Activated T-helper 17 cell treated with anti-CD3 and anti-CD28 coated beads, Interleukin-2, amount 50 U/mL, for 72 hours (primary cell): ENCODE measurements at regions not wholly inside any gene's neighbourhood (a gene's known extent, or its start where the extent isn't known, plus 50 kb on each side); places are given as distances from the start of the nearest gene placed in this dataset.

Source experiments
- ATAC-seq: fragments of 150-1000 bp; cut with Tn5 transposase; replicated peaks from 2 replicates; pipeline ENCODE4 v1.10.0; 2021; ENCODE audit warnings: mild to moderate bottlenecking, moderate library complexity
- H3K27ac Mint-ChIP-seq: one replicate; pipeline ENCODE4 v1.8.0; 2022; ENCODE audit warnings: mixed read lengths
- H3K27me3 Mint-ChIP-seq: one replicate; pipeline ENCODE4 v1.8.0; 2022; ENCODE audit warnings: mixed read lengths
- H3K36me3 Mint-ChIP-seq: one replicate; pipeline ENCODE4 v1.8.0; 2022; ENCODE audit warnings: low read depth, mild to moderate bottlenecking, mixed read lengths
- H3K4me1 Mint-ChIP-seq: one replicate; pipeline ENCODE4 v1.8.0; 2022; ENCODE audit warnings: mixed read lengths
- H3K4me3 Mint-ChIP-seq: one replicate; pipeline ENCODE4 v1.8.0; 2022; ENCODE audit warnings: mild to moderate bottlenecking, mixed read lengths
- H3K9me3 Mint-ChIP-seq: one replicate; pipeline ENCODE4 v1.8.0; 2022; ENCODE audit warnings: mixed read lengths

DNA sequence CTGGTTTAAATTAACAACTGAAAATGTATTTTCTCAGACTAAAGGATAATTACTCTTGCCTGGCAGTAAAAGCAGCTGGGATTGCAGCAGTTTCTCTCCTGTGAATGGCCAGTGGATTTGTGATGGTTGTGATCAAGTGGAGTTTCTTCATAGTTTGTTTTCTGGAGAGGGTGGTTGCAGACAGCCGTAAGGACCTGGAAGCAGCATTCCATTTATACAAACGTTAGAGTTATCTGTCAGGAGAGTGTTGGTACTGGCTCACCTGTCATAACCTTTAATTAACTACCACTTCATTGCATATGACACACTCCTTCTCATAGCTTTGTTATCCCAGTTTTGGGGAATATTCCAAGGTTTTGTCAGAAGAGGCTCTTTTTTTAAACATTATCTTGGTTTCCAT lies 258.4 kb upstream of the SLC10A2 start:
- Mint-ChIP-seq H3K36me3 (no peaks in the 10 kb centered on the region), H3K4me3 (no peak overlapping the region), H3K27me3 (no peaks in the 10 kb centered on the region), H3K4me1 (no peaks in the 10 kb centered on the region), H3K27ac (no peak overlapping the region), H3K9me3 (peaks cover 6% of the 10 kb centered on the region)
- ATAC-seq: no peak

DNA sequence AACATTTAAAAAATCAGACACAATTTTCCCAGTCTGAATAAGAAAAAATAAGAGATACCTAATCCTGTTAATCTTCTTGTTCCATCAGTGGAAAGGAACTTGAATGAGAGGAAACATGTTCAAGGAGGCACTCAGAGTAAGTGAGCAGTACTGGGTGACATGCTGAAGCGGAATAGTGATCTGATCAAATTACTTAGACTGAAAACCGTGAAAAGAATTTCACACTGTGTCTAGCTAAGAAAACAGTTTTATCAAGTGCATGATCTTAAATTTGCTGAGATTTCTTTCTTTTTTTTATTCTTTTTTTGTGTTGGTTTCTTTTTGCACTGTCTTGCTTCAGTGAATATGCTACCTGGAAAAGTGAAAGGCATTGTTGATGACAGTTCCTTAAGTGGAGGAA lies 249.5 kb upstream of the SLC10A2 start:
- peaks cover 4% of the 10 kb centered on the region for H3K9me3 Mint-ChIP-seq
- H3K36me3 Mint-ChIP-seq: no peaks in the 10 kb centered on the region
- ATAC-seq: no peak
- H3K4me3 Mint-ChIP-seq: no peak overlapping the region
- H3K4me1 Mint-ChIP-seq: no peaks in the 10 kb centered on the region
- H3K27me3 Mint-ChIP-seq: no peaks in the 10 kb centered on the region
- H3K27ac Mint-ChIP-seq: no peak overlapping the region

DNA sequence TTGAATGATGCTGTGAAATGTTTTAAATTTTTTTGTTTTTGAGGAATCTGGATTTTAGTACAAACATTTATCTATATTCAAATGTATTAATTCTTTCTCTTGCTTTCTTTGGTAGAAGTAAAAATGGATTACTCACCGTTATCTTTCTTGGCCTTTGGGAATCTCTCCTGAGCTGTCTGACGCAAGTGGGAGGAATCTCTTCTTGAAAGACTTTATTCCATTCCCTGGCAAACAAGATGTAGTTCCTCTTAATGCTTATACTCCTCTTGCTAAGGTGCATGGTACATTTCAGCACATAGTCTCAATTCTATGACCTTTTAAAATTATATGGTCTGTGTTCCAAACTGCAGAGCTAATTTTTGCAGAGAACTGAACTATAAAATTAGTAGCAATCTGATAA lies 246.2 kb upstream of the SLC10A2 start:
- H3K36me3 Mint-ChIP-seq: no peaks in the 10 kb centered on the region
- H3K9me3 Mint-ChIP-seq: peaks cover 19% of the 10 kb centered on the region
- no peaks in the 10 kb centered on the region for H3K27me3 Mint-ChIP-seq
- no peak for ATAC-seq
- H3K4me3 Mint-ChIP-seq: no peak overlapping the region
- H3K4me1 Mint-ChIP-seq: no peaks in the 10 kb centered on the region
- no peak overlapping the region for H3K27ac Mint-ChIP-seq

DNA sequence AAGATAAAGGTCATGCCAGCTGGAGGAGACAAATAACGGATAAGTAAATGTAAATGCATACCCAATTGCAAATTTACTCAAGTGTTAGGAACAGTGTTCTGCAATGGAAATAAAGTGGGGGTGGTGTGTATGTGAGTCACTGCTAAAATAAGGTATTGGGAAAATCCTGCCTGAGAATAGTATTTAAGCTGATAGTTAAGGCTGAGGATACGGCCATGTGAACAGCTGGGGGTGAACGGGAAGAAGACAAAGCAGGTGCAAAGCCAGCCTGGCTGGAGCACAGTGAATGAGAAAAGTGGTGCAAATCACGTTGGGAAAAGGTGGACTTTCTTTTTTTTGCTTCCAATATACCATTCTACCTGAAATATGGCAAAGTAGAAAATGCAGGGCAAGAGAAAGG lies 242.4 kb upstream of the SLC10A2 start:
- Mint-ChIP-seq H3K27ac (no peak overlapping the region), H3K4me1 (no peaks in the 10 kb centered on the region), H3K27me3 (no peaks in the 10 kb centered on the region), H3K9me3 (peaks cover 19% of the 10 kb centered on the region), H3K36me3 (no peaks in the 10 kb centered on the region), H3K4me3 (no peak overlapping the region)
- ATAC-seq: no peak

DNA sequence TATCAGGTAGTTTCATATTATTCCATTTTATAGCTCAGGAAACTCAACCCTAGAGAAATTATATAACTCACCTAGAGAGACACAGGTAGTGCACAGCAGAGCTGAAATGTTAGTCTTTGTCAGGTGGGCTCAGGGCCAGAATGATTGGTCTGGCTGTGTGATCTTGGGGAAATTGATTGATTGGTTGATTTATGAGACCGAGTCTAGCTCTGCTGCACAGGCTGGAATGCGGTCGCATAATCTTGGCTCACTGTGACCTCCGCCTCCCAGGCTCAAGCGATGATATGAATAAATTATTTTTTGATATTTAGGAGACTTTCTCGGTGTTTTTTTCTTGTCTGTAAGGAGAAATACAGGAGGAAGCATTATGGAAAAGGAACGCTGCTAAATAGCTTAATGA lies 239.9 kb upstream of the SLC10A2 start:
- H3K4me3 Mint-ChIP-seq: no peak overlapping the region
- ATAC-seq: no peak

DNA sequence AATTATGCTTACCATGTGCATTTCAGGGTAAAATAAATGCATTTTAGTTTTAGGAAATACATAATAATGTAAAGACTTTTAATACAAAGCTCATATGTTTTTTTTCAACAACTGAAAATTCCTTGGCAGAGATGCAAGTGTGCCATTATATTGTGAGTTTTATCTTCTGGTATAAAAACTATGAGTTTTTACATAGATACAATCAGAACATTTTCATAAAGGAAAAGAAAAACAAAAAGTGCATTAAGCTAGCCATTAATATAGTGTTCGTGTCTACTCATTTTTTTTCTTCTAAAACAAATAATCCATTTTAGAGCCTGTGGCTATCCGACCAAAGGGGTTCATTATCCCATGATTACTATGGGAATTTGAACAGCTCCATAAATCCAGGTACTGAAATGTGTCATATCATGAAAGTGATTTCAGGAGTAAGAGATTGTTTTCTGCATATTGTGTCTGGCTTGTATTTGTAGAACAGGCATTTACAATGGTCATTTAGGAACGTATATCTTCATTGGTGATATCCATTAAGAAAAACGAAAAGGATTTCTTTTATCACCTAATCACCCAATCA lies 236.9 kb upstream of the SLC10A2 start:
- Mint-ChIP-seq H3K4me3 (no peak overlapping the region), H3K9me3 (no peaks in the 10 kb centered on the region), H3K4me1 (no peaks in the 10 kb centered on the region), H3K36me3 (no peaks in the 10 kb centered on the region), H3K27ac (no peak overlapping the region), H3K27me3 (no peaks in the 10 kb centered on the region)
- ATAC-seq: no peak

More for the DNA sequence above, 239.9 kb upstream of the SLC10A2 start:
- Mint-ChIP-seq H3K27ac (no peak overlapping the region), H3K4me1 (no peaks in the 10 kb centered on the region), H3K36me3 (no peaks in the 10 kb centered on the region), H3K9me3 (peaks cover 19% of the 10 kb centered on the region), H3K27me3 (no peaks in the 10 kb centered on the region)

DNA sequence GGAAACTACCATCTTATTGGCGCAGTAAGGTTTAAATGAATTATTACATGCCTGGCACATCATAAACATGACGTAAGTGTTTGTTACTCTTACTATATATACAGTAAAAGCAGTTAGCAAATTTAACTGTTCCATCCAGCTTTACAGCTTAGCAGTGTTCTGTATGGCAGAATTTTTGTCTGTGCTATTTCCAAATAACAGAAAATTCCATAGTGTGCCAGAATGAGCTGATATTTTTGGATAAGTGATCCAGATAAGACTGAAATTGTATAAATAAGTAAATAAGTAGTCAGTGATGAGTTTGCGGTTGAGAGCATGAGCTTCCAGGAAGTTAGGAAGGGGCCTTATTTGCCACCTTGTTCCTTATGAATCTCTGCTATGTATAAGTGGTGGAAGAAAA lies 236.5 kb upstream of the SLC10A2 start:
- Mint-ChIP-seq H3K4me1 (no peaks in the 10 kb centered on the region), H3K27me3 (no peaks in the 10 kb centered on the region), H3K36me3 (no peaks in the 10 kb centered on the region), H3K27ac (no peak overlapping the region), H3K9me3 (no peaks in the 10 kb centered on the region), H3K4me3 (no peak overlapping the region)
- no peak for ATAC-seq

DNA sequence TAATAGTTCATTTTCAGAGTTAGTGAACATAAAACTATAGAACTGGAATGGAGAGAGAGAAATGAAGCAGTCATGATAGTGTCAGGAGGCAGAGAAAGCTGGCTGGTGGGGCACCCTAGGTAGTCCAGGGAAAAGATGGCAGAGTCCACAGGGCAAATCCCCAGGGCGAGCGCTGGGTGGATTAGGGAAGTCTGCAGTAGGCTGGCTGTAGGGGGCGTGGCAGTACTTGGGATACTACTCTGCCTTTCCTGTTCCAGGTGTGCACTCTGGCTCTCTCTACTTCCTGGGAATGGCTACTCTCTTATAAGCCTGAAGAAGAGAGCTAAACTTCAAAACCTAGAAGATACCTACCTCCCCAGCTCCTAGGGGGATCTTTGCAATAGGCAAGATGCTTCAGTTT lies 232.9 kb upstream of the SLC10A2 start:
- Mint-ChIP-seq H3K36me3 (no peaks in the 10 kb centered on the region), H3K27ac (no peak overlapping the region), H3K4me1 (no peaks in the 10 kb centered on the region), H3K27me3 (no peaks in the 10 kb centered on the region), H3K9me3 (peaks cover 4% of the 10 kb centered on the region), H3K4me3 (no peak overlapping the region)
- no peak for ATAC-seq

DNA sequence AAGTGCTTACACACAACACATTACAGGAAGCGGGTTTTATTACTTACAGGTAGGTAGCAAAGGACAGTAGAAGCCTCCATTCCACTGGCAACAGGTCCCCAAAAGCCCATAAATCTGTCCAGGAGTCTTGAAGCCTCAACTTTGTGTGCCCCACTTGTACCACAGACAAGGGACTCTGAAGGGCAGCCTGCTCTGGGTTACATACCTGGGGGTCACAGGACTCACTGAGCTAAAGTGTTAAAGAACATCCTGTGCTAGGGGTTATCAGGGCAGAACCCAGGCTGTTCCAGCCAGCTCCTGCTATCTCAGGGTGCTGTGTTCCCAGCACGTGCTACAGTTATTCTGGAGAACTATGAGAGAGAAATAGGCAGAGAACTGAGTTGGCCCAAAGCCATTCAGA lies 230.9 kb upstream of the SLC10A2 start:
- Mint-ChIP-seq H3K4me3 (no peak overlapping the region), H3K27me3 (no peaks in the 10 kb centered on the region), H3K36me3 (no peaks in the 10 kb centered on the region), H3K9me3 (peaks cover 4% of the 10 kb centered on the region), H3K27ac (no peak overlapping the region), H3K4me1 (no peaks in the 10 kb centered on the region)
- no peak for ATAC-seq

DNA sequence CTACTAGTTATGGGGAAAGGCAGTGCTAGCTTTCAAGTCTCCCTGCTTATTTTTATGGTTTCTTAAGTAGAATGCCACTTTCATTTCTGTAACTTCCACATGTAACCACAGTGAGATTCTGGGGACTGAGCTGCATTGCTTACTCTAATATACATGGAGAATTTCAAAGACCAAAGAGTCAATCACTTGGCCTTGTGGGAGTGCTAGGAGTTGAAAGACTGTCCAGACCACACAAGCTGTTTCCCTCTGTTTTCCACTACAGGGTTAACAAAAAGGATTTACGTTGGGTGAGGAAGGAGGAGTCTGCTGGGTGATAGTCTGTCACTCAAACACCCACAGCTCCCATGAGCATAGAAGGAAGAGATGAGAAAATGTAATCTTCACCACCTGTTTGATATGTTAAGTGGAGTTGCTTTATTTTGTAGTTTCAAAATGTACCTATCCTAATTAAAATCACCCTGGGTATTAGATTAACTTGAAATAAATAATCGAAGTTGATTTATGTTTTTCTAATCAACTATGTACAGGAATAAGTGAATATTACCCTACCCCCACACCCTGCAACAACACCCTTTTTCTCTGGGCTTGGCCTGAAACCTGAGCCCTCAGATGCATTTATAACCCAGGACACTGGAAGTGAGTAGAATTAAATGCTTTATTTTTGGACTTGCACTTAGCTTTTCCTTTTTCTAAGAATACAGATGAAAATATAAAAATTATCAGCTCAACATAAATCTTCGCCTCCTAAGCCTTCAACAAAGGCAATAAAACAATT lies 225.8 kb upstream of the SLC10A2 start:
- H3K9me3 Mint-ChIP-seq: peaks cover 3% of the 10 kb centered on the region
- no peak overlapping the region for H3K4me3 Mint-ChIP-seq
- H3K27ac Mint-ChIP-seq: no peak overlapping the region
- H3K4me1 Mint-ChIP-seq: no peaks in the 10 kb centered on the region
- no peak for ATAC-seq
- H3K27me3 Mint-ChIP-seq: no peaks in the 10 kb centered on the region
- H3K36me3 Mint-ChIP-seq: no peaks in the 10 kb centered on the region

DNA sequence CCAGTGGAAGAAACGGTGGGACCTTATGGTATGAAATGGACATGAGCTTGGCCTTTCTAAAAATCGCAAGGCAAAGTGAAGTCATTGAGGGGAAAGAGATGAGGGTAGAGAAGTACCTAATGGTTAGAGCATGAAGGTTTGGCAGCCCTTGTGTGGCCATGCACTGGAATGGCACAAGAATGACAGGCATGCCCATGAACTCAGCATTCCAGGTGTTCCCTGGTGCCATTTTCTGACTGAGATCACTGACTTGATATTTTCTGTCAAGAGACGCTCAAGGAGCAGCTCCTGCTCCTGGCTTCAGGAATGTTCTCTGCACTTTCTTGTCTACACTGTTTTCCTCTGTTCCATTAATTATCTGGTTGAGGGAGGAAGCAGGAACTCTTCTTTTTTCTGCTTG lies 225.0 kb upstream of the SLC10A2 start:
- Mint-ChIP-seq H3K36me3 (no peaks in the 10 kb centered on the region), H3K4me3 (no peak overlapping the region), H3K9me3 (peaks cover 3% of the 10 kb centered on the region), H3K4me1 (no peaks in the 10 kb centered on the region), H3K27me3 (no peaks in the 10 kb centered on the region), H3K27ac (no peak overlapping the region)
- ATAC-seq: no peak

DNA sequence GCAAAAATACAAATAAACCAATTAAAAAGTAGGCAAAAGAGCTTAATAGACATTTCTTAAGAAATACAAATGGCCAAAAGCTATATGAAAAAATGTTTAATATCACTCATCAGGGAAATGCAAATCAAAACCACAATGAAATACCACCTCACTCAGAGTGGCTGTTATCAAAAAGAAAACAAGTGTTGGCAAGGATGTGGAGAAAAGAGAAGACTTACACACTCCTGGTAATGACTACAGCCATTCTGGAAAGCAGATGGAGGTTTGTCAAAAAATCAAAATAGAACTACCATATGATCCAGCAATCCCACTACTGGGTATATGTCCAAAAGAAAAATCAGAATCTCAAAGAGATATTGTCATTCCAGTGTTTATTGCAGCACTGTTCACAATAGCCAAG lies 223.5 kb upstream of the SLC10A2 start:
- no peak for ATAC-seq
- Mint-ChIP-seq H3K4me1 (no peaks in the 10 kb centered on the region), H3K9me3 (peaks cover 3% of the 10 kb centered on the region), H3K36me3 (no peaks in the 10 kb centered on the region), H3K27me3 (no peaks in the 10 kb centered on the region), H3K27ac (no peak overlapping the region), H3K4me3 (no peak overlapping the region)

DNA sequence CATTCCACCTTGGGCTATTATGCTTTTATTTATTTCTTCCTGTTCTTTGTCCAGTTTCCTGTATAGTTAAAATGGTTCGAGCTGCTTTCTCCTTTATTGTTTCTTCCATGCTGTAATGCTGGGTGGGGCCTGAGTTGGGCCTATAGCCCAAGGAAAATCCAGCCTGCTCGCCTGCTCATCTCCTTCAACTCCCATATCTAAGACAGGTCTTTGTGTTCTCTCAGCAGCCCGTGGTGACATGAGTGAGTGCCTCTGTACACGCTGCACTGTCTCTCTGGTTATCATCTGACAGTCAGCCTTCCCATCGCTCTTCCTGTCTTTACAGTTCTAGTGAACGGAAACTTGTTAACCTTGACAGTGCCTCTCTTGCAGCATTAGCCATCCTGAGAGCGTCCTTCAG lies 221.9 kb upstream of the SLC10A2 start:
- Mint-ChIP-seq H3K4me3 (no peak overlapping the region), H3K27me3 (peaks cover 2% of the 10 kb centered on the region), H3K9me3 (peaks cover 11% of the 10 kb centered on the region), H3K4me1 (no peaks in the 10 kb centered on the region), H3K36me3 (no peaks in the 10 kb centered on the region), H3K27ac (no peak overlapping the region)
- no peak for ATAC-seq

DNA sequence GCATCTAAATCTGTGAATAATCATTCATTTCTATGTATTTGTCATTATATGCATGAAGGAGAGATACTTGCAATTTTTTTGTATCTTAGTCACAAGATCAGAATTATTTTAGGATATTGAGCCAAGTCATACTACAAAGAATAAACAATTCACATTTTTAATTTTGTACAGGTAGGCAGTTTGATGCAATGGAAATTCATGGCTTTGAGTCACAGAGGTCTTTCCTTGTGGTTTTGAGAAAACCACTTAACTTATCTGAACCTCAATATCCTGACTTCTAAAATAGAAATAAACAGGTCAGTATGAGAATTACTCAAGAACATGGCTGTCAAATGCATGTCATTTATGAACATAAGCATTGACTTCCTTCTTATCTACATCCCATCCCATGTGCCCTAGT lies 221.4 kb upstream of the SLC10A2 start:
- no peak overlapping the region for H3K27ac Mint-ChIP-seq
- peaks cover 5% of the 10 kb centered on the region for H3K27me3 Mint-ChIP-seq
- ATAC-seq: no peak
- no peaks in the 10 kb centered on the region for H3K4me1 Mint-ChIP-seq
- no peaks in the 10 kb centered on the region for H3K36me3 Mint-ChIP-seq
- no peak overlapping the region for H3K4me3 Mint-ChIP-seq
- peaks cover 11% of the 10 kb centered on the region for H3K9me3 Mint-ChIP-seq

DNA sequence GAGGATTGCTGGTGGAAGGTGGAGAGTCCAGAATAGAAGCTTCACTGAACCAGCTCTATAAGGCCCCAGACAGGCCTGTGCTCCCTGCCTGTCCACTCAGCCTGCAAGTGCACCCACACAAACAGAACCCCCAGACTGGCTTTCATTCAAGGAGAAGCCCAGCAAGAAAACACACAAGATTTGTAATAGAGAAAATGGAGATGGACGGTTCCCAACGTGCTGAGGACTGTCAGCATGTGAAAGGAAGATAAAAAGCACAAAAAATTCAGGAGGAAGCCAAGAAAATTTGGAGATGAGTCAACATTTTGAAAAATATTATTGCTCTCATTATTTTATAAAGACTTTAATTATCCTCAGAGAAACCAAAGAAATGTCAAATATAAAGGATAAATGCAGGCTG lies 218.2 kb upstream of the SLC10A2 start:
- Mint-ChIP-seq H3K27me3 (peaks cover 5% of the 10 kb centered on the region), H3K27ac (no peak overlapping the region), H3K9me3 (peaks cover 8% of the 10 kb centered on the region), H3K4me1 (no peaks in the 10 kb centered on the region), H3K4me3 (no peak overlapping the region), H3K36me3 (no peaks in the 10 kb centered on the region)
- no peak for ATAC-seq

DNA sequence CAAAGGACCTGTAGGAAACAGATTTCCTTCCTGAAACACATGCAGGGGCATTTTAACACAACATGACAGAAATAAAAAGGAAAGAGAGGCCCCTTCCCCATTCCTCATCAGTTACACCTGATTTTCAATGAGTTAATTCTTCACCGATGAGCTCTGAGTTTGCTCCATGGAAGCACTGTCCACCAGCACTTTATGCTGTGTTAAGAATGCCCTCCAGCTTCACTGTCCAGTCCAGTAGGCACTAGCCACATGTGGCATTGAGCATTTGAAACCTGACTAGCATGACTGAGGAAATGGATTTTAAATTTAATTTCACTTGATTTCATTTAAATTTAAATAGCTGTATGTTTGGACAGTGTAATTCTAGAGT lies 217.2 kb upstream of the SLC10A2 start:
- H3K4me1 Mint-ChIP-seq: no peaks in the 10 kb centered on the region
- ATAC-seq: no peak
- peaks cover 5% of the 10 kb centered on the region for H3K27me3 Mint-ChIP-seq
- H3K27ac Mint-ChIP-seq: no peak overlapping the region
- H3K9me3 Mint-ChIP-seq: peaks cover 8% of the 10 kb centered on the region
- H3K36me3 Mint-ChIP-seq: no peaks in the 10 kb centered on the region
- no peak overlapping the region for H3K4me3 Mint-ChIP-seq
